Astrocyte (in vitro differentiated cells and primary cell): ENCODE measurements at regions not wholly inside any gene's neighbourhood (a gene's known extent, or its start where the extent isn't known, plus 50 kb on each side); places are given as distances from the start of the nearest gene placed in this dataset.

Source experiments
- EZH2 ChIP-seq: IDR thresholded peaks from 2 replicates; pipeline ENCODE4 v1.6.1; 2012; ENCODE audit warnings: mild to moderate bottlenecking, low read length, inconsistent platforms; ENCODE audit not compliant: insufficient read depth
- TF ChIP-seq, protein P1 (sequence below): IDR thresholded peaks from 2 replicates; pipeline ENCODE4 v1.5.1; 2011; ENCODE audit warnings: low read depth, mild to moderate bottlenecking, inconsistent platforms, low read length, moderate library complexity; ENCODE audit not compliant: insufficient read depth

DNA sequence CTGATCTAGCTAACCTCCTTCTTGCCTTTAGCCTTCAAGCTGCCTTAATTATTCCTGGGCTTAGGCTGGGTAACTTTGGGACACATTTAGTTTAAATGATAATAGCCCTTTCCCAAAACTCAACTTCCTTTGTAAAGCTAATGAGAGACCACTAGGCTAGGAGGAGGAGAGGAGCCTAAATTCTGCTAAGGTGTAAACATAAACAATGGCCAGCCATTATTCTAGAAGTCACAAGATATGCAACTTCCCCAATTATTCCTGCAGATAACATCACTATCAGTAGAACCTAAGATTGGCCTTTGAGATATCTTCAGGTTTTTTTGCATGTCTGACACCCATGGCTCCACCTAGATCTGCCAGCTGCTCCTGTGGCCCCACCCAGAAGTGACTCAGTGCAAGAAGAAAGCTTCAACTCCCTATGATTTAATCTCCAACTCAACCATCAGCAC lies 131.2 kb upstream of the FAM20A start:
- TF ChIP-seq, protein P1, sequence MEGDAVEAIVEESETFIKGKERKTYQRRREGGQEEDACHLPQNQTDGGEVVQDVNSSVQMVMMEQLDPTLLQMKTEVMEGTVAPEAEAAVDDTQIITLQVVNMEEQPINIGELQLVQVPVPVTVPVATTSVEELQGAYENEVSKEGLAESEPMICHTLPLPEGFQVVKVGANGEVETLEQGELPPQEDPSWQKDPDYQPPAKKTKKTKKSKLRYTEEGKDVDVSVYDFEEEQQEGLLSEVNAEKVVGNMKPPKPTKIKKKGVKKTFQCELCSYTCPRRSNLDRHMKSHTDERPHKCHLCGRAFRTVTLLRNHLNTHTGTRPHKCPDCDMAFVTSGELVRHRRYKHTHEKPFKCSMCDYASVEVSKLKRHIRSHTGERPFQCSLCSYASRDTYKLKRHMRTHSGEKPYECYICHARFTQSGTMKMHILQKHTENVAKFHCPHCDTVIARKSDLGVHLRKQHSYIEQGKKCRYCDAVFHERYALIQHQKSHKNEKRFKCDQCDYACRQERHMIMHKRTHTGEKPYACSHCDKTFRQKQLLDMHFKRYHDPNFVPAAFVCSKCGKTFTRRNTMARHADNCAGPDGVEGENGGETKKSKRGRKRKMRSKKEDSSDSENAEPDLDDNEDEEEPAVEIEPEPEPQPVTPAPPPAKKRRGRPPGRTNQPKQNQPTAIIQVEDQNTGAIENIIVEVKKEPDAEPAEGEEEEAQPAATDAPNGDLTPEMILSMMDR, result no peak
- no peak for TF ChIP-seq EZH2
